NCI-H2081 (cell line): ENCODE measurements at regions not wholly inside any gene's neighbourhood (a gene's known extent, or its start where the extent isn't known, plus 50 kb on each side); places are given as distances from the start of the nearest gene placed in this dataset.
"Not testable (repeated sequence)": the region's sequence is repeated elsewhere in the genome, so short reads cannot be mapped to it uniquely, and the experiment has no call there.

Experiments
- DNase-seq, 2 experiments: peaks; one replicate each; lab custom pipeline; 2025; lab: John Stamatoyannopoulos, UW

DNA sequence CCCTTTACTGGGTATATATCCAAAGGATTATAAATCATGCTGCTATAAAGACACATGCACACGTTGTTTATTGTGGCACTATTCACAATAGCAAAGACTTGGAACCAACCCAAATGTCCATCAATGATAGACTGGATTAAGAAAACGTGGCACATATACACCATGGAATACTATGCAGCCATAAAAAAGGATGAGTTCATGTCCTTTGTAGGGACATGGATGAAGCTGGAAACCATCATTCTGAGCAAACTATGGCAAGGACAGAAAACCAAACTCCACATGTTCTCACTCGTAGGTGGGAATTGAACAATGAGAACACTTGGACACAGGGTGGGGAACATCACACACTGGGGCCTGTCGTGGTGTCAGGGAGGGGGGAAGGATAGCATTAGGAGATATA is 59.2 kb downstream of the CXorf49B start:
- not testable (repeated sequence) for DNase-seq

DNA sequence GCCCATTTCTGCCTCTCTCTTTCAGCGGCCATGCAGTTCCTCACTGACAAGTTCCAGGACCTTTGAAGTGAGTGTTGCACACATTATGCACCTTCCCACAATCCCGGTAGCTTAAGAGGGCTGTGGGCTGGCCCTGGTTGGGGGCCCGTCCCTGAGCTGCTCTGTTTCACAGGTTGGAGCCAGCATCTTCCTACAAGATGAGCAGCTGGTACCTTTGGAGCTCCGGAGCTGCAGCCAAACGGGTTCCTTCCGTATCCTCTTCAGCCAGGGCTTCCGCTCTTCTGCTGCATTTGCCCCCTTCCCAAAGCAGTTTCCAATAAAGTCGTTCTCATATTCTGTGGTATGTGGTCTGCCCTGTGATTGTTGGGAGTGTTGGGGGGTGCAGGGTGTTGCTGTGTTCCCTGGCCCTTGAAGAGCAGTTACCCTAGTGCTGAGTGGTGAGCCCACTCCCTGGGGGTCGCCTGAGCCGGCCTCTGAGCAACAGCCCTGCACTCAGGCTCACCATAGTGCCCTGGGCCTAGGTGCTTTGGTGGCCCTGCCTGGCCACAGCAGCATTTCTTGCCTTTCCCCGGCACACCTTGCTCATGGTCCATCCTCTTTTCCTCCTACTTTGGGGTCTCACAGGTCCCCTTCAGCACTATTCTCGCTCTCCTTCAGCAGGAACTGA is 60.4 kb downstream of the CXorf49B start:
- DNase-seq, result no peak

DNA sequence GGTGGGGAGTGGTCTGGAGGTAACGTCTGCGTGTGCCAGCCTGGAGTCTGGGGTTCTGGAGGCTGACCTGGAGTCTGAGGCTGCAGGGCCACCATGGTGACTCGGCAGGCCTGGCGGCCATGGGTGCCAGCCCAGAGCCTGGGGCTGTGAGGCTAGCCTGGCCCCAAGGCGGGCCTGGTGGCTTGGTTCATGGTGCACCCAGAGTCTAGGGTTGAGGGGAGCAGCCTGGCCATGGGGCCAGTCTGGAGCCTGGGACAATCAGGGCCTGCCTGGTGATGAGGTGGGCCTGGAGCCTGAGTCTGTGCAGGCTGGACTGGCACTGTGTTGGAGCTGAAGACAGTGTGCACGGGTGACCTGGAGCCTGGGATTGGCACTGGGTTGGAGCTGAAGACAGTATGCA is 64.9 kb downstream of the CXorf49B start:
- no peak for DNase-seq

DNA sequence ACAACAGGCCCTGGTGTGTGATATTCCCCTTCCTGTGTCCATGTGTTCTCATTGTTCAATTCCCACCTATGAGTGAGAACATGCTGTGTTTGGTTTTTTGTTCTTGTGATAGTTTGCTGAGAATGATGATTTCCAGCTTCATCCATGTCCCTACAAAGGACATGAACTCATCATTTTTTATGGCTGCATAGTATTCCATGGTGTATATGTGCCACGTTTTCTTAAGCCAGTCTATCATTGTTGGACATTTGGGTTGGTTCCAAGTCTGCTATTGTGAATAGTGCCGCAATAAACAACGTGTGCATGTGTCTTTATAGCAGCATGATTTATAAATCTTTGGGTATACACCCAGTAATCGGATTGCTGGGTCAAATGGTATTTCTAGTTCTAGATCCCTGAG is 72.6 kb upstream of the NHSL2 start:
- DNase-seq, result not testable (repeated sequence)

DNA sequence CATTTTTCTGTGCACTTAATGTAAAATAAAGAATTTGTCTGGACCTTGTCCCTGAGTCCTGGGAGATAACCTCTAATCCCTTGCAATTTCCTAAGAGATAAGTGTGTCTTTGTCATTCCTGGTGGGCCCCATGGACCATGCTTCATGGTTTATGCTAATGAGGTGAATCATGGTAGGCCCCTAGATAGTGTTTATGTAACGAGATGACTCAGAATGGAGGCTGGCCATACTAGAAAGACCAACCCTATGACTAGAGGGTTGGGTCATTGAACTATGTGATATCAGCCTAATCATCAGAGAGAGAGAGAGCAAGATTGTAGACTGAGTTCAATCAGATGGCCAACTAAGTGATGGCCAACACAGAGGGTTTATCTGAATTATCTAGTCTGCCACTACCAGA is 64.2 kb upstream of the NHSL2 start:
- no peak for DNase-seq

DNA sequence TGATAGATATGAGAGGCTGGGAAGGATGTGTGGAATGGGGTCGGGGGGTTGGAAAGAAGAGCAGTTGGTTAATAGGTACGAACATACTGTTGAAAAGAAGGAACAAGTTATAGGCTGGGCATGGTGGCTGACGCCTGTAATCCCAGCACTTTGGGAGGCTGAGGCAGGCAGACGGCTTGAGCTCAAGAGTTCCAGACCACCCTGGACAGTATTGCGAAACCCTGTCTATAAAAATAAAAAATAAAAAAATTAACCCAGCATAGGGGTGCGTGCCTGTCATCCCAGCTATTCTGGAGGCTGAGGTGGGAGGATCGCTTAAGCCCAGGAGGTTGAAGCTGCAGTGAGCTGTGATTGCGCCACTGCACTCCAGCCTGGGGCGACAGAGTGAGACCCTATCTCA is 58.5 kb upstream of the NHSL2 start:
- no peak for DNase-seq

DNA sequence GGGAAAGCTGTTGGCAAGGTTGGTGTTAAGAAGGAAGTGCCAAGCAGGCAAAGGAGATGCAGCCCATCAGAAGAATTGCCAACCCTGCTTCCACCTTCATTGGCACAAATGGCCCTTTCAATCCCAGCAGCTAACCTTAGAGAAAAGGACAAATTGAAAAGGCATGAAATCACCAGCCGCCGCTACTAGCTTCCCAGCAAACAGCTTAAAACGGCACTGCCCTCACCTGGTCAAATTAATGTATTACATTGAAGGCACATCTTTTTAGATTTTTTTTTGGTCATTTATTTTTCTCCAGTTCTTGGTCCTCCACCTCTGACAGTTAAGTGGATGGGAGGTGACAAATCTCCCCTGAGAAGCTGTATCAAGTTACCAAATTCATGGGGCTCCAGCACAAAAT is 51.0 kb upstream of the NHSL2 start:
- DNase-seq, result peak; percentile 16 to 23
